Colonic mucosa (tissue), 4 donors: ENCODE measurements at regions not wholly inside any gene's neighbourhood (a gene's known extent, or its start where the extent isn't known, plus 50 kb on each side); places are given as distances from the start of the nearest gene placed in this dataset.

Source experiments
- DNase-seq: peaks from one replicate; pipeline ENCODE4 v3.0.0-alpha.2; 2020
- H3K27ac ChIP-seq: fragments of 200-600 bp; one replicate; pipeline ENCODE4 v1.8.0; 2021
- H3K27me3 ChIP-seq: fragments of 200-600 bp; one replicate; pipeline ENCODE4 v1.8.0; 2021
- H3K36me3 ChIP-seq: fragments of 200-600 bp; one replicate; pipeline ENCODE4 v1.8.0; 2021
- H3K4me1 ChIP-seq: fragments of 200-600 bp; one replicate; pipeline ENCODE4 v1.8.0; 2021; ENCODE audit warnings: mild to moderate bottlenecking
- H3K4me3 ChIP-seq: fragments of 200-600 bp; one replicate; pipeline ENCODE4 v1.8.0; 2021
- H3K9ac ChIP-seq, 2 donors: one replicate each; pipeline ENCODE4 v1.7.0; 2013; ENCODE audit warnings: control low read depth in 2 of 2, low read depth in 2 of 2, low read length in 2 of 2
- H3K9me3 ChIP-seq: fragments of 200-600 bp; one replicate; pipeline ENCODE4 v1.8.0; 2021
- intact Hi-C: fragments of 100-400 bp; cut with DNase I; formaldehyde crosslinking; loops from one replicate; pipeline ENCODE4 v1.14.1; 2022
- TF ChIP-seq, protein P1 (sequence below): fragments of 200-600 bp; IDR thresholded peaks from one replicate; pipeline ENCODE4 v1.8.0; 2022; ENCODE audit warnings: antibody characterized with exemption, mild to moderate bottlenecking
- donor health status: healthy.
- donor health status: DM: no; HTN: no; CAD: no.
- donor health status: DM: no; HTN: no; CAD: no.

DNA sequence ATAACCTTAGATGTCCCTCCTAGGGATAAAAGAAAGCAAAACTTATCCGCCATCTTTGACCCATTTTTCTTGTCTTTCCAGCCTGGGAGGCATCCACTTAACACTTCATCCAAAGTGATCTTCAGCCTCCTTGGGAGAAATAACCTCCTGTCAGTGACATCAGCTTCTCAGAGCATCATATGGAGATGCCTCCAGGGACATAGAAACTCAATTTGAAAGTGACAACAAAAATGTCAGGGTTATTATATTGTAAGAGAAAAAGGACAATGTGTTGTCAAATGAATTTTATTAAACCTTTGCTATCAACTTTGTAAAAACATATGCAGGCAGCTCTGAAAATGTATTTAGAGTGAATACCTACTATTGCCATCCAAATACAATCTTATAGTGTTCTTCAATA lies 371.2 kb upstream of the ADARB2 start:
- H3K4me1 ChIP-seq, result no peaks in the 10 kb centered on the region
- no peaks in the 10 kb centered on the region for H3K36me3 ChIP-seq
- no peak overlapping the region for H3K4me3 ChIP-seq
- H3K27me3 ChIP-seq, result no peaks in the 10 kb centered on the region
- no peaks in the 10 kb centered on the region for H3K9me3 ChIP-seq
- TF ChIP-seq, protein P1, sequence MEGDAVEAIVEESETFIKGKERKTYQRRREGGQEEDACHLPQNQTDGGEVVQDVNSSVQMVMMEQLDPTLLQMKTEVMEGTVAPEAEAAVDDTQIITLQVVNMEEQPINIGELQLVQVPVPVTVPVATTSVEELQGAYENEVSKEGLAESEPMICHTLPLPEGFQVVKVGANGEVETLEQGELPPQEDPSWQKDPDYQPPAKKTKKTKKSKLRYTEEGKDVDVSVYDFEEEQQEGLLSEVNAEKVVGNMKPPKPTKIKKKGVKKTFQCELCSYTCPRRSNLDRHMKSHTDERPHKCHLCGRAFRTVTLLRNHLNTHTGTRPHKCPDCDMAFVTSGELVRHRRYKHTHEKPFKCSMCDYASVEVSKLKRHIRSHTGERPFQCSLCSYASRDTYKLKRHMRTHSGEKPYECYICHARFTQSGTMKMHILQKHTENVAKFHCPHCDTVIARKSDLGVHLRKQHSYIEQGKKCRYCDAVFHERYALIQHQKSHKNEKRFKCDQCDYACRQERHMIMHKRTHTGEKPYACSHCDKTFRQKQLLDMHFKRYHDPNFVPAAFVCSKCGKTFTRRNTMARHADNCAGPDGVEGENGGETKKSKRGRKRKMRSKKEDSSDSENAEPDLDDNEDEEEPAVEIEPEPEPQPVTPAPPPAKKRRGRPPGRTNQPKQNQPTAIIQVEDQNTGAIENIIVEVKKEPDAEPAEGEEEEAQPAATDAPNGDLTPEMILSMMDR, result no peak
- DNase-seq, result no peak
- no peak overlapping the region for H3K9ac ChIP-seq
- no peak overlapping the region for H3K27ac ChIP-seq
- intact Hi-C loops, result no loop called here

DNA sequence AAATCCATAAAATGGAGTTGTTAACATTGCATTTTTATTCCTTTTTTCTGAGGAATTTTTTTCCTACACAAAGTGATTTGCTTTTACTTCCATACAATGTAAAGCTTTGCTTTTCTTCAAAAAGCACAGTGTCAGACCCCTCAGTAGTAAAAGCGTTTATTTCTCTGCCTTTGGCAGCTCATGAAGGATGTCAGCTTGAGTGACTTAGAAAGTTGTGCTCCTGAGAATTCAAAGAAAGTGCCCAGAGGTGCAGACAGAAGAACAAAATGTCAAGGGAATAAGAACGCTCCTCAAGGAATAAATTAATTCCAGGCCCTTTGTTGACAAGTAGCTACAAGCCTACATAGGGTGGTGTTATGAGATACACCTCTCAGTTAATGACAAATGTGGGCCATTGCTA lies 369.3 kb upstream of the ADARB2 start:
- no peak for DNase-seq
- intact Hi-C loops, result no loop called here
- Histone ChIP-seq H3K27me3 (no peaks in the 10 kb centered on the region), H3K9me3 (no peaks in the 10 kb centered on the region), H3K27ac (no peak overlapping the region), H3K9ac (no peak overlapping the region), H3K4me1 (no peaks in the 10 kb centered on the region), H3K4me3 (no peak overlapping the region), H3K36me3 (no peaks in the 10 kb centered on the region)
- TF ChIP-seq, protein P1, result no peak

DNA sequence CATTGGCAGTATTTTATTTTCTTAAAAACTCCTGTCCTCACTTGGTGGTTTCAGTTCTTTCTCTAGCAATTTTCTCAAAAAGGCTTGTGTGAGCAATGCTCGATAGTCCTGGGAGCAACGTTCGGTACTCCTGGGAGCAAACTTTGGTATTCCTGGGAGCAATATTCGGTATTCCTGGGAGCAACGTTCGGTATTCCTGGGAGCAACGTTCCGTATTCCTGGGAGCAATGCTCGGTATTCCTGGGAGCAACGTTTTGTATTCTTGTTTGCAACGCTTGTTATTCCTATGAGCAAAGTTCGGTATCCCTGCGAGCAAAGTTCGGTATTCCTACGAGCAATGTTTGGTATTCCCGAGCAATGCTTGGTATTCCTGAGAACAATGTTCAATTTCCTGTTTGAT lies 362.0 kb upstream of the ADARB2 start:
- intact Hi-C loops, result no loop called here
- Histone ChIP-seq H3K4me1 (no peaks in the 10 kb centered on the region), H3K4me3 (no peak overlapping the region), H3K27me3 (no peaks in the 10 kb centered on the region), H3K36me3 (no peaks in the 10 kb centered on the region), H3K27ac (no peak overlapping the region), H3K9ac (no peak overlapping the region), H3K9me3 (no peaks in the 10 kb centered on the region)
- DNase-seq, result no peak
- TF ChIP-seq, protein P1, result no peak

DNA sequence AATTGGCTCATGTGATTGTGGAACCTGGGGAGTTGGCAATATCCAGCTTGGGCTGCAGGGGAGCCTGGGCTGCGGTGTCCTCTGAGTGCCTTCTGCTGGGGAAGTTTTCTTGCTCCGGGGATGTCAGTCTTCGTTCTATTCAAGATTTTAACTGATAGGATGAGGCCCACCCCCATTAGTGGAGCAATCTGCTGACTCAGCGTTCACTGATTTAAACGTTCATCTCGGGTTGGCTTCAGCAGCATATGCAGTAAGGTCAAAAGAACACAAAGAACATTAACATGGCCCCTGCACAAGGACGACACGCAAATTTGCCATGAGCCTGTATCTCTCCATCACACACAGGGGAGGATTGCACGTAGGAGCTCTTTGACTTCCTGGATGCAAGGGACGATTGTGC lies 360.6 kb upstream of the ADARB2 start:
- Histone ChIP-seq H3K9me3 (no peaks in the 10 kb centered on the region), H3K4me1 (no peaks in the 10 kb centered on the region), H3K27ac (no peak overlapping the region), H3K27me3 (no peaks in the 10 kb centered on the region), H3K36me3 (no peaks in the 10 kb centered on the region), H3K9ac (no peak overlapping the region), H3K4me3 (no peak overlapping the region)
- intact Hi-C loops, result no loop called here
- DNase-seq, result no peak
- TF ChIP-seq, protein P1, result no peak

DNA sequence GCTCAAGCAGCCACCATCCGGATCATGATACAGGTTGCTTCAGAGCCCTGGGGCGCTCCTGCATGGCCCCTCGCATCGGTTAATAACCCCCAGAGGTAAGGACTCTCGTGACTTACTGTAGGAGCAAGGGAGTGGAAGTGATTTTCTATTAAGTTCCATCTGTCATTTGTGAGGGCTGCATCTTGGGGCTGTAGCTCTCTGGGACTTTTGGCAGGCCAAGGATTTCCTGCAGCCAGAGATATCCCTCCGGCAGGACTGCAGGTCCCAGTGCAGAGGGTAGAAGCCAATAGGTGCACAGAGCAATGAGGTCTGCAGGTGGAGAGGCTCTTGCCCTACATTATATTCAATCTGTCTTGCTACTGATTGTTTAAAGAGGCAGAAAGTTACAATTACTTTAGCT lies 356.8 kb upstream of the ADARB2 start:
- intact Hi-C loops, result no loop called here
- H3K27ac ChIP-seq, result no peak overlapping the region
- no peak for DNase-seq
- no peaks in the 10 kb centered on the region for H3K9me3 ChIP-seq
- TF ChIP-seq, protein P1, result no peak
- no peak overlapping the region for H3K4me3 ChIP-seq
- no peaks in the 10 kb centered on the region for H3K27me3 ChIP-seq
- H3K9ac ChIP-seq, result no peak overlapping the region
- H3K4me1 ChIP-seq, result no peaks in the 10 kb centered on the region
- H3K36me3 ChIP-seq, result no peaks in the 10 kb centered on the region

DNA sequence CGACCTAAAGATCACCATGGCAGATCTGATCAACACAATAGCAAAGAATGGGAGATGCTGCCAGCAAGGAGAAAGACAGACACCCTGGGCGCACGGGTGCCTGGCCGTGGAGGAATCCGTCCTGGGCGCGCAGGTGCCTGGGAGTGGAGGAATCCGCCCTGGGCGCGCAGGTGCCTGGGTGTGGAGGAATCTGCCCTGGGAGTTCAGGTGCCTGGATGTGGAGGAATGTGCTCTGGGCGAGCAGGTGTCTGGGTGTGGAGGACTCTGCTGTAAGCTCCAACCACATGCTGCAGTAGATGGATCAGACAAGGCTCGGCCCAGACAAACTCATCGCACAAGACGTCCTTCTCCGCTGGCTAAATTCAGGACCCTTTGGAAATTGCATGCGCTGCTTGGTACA lies 346.3 kb upstream of the ADARB2 start:
- no peaks in the 10 kb centered on the region for H3K36me3 ChIP-seq
- H3K27ac ChIP-seq, result no peak overlapping the region

More for the DNA sequence above, 346.3 kb upstream of the ADARB2 start:
- DNase-seq, result no peak
- TF ChIP-seq, protein P1, result no peak
- Histone ChIP-seq H3K27me3 (no peaks in the 10 kb centered on the region), H3K4me3 (no peak overlapping the region), H3K4me1 (no peaks in the 10 kb centered on the region), H3K9me3 (no peaks in the 10 kb centered on the region), H3K9ac (no peak overlapping the region)
- intact Hi-C loops, result no loop called here
